ENCODE measurements at regions not wholly inside any gene's neighbourhood (a gene's known extent, or its start where the extent isn't known, plus 50 kb on each side); places are given as distances from the start of the nearest gene placed in this dataset.

GRCh38 chr16:85443116-85443515, 170.0 kb upstream of the GSE1 start:
- no peaks in the 10 kb centered on the region for H3K27me3 ChIP-seq (ENCODE audit: control insufficient read depth, insufficient read depth, low read length)
- DNase-seq (ENCODE audit: low read depth, low spot score) (no peak), ATAC-seq (no peak)
- H3K27ac ChIP-seq (ENCODE audit: low read length) = no peak overlapping the region
- intact Hi-C loops (cut with micrococcal nuclease; ENCODE audit: unreplicated experiment) = loop anchor here (10.0 kb wide), 1 partner anchor 102 kb away; no protein-coding TSS in a partner anchor
- ChIA-PET CTCF (interaction anchor here (0.6 kb wide), 1 partner anchor 30 kb away, joined by 3 read pairs; no protein-coding TSS in a partner anchor), POLR2A (no interaction called here)
- no TSS peak for BruUV-seq (replicated peaks)
- in situ Hi-C loops (cut with HindIII; ENCODE audit: low pct_unique_long_range_greater_than_20kb, low sequenced_read_pairs) = no loop called here
- H3K36me3 ChIP-seq (ENCODE audit: control insufficient read depth, insufficient read depth, low read length) = no peaks in the 10 kb centered on the region
- TF ChIP-seq CTCF (IDR thresholded peaks at IDR 0.05) = no peak
- TF ChIP-seq TCF7L2 (IDR thresholded peaks at IDR 0.05; ENCODE audit: low read depth, low read length) = no peak
- TF ChIP-seq POLR2AphosphoS5 (IDR thresholded peaks at IDR 0.05; ENCODE audit: low read depth, low read length) = no peak
- no peak for TF ChIP-seq REST (IDR thresholded peaks at IDR 0.05; ENCODE audit: insufficient read depth in 1 of 2, low read depth in 2 of 2, low read length in 1 of 2)
- TF ChIP-seq SIN3A (IDR thresholded peaks at IDR 0.05; ENCODE audit: borderline replicate concordance, insufficient read depth, low read depth, low read length) = no peak
- peaks cover 12% of the 10 kb centered on the region for H3K4me1 ChIP-seq (ENCODE audit: control insufficient read depth, insufficient read depth, low read length)
- no peaks in the 10 kb centered on the region for H3K9me3 ChIP-seq (ENCODE audit: control insufficient read depth, insufficient read depth, low read depth, low read length)
- no peak overlapping the region for H3K4me3 ChIP-seq (ENCODE audit: low read depth in 2 of 2, low read length in 2 of 2)

- no peak for ATAC-seq
- POLR2A ChIA-PET = no interaction called here
- in situ Hi-C loops (cut with HindIII; ENCODE audit: low pct_unique_long_range_greater_than_20kb, low sequenced_read_pairs) (no loop called here), intact Hi-C loops (cut with micrococcal nuclease; ENCODE audit: unreplicated experiment) (loop anchor here (10.0 kb wide), 1 partner anchor 101 kb away; no protein-coding TSS in a partner anchor)
- CTCF ChIA-PET = interaction anchor here (0.6 kb wide), 1 partner anchor 29 kb away, joined by 3 read pairs; no protein-coding TSS in a partner anchor
- no peaks in the 10 kb centered on the region for H3K36me3 ChIP-seq (ENCODE audit: control insufficient read depth, insufficient read depth, low read length)
- no peak overlapping the region for H3K27ac ChIP-seq (ENCODE audit: low read length)
- no peaks in the 10 kb centered on the region for H3K9me3 ChIP-seq (ENCODE audit: control insufficient read depth, insufficient read depth, low read depth, low read length)
- no peaks in the 10 kb centered on the region for H3K27me3 ChIP-seq (ENCODE audit: control insufficient read depth, insufficient read depth, low read length)
- no peak overlapping the region for H3K4me3 ChIP-seq (ENCODE audit: low read depth in 2 of 2, low read length in 2 of 2)
- BruUV-seq (replicated peaks) = no TSS peak
- no peak for DNase-seq (ENCODE audit: low read depth, low spot score)
- TF ChIP-seq TCF7L2 (IDR thresholded peaks at IDR 0.05; ENCODE audit: low read depth, low read length) (no peak), CTCF (IDR thresholded peaks at IDR 0.05) (no peak), REST (IDR thresholded peaks at IDR 0.05; ENCODE audit: insufficient read depth in 1 of 2, low read depth in 2 of 2, low read length in 1 of 2) (no peak), POLR2AphosphoS5 (IDR thresholded peaks at IDR 0.05; ENCODE audit: low read depth, low read length) (no peak), SIN3A (IDR thresholded peaks at IDR 0.05; ENCODE audit: borderline replicate concordance, insufficient read depth, low read depth, low read length) (no peak)
- H3K4me1 ChIP-seq (ENCODE audit: control insufficient read depth, insufficient read depth, low read length) = peaks cover 13% of the 10 kb centered on the region
These were observed 169.6 kb upstream of the GSE1 start for GRCh38 chr16:85443531-85443930.
